ENCODE measurements at regions not wholly inside any gene's neighbourhood (a gene's known extent, or its start where the extent isn't known, plus 50 kb on each side); places are given as distances from the start of the nearest gene placed in this dataset.

GRCh38 chr5:144060598-144060997 is 109.9 kb downstream of the YIPF5 start:
- TF ChIP-seq YY1 (IDR thresholded peaks at IDR 0.05; ENCODE audit: insufficient read depth, insufficient read length) (no peak), SUZ12 (IDR thresholded peaks at IDR 0.05; ENCODE audit: extremely low read depth, insufficient read depth, insufficient read length) (no peak), ZNF274 (IDR thresholded peaks at IDR 0.05; ENCODE audit: low read depth, low read length) (no peak)
- H3K27me3 ChIP-seq (ENCODE audit: insufficient read depth, insufficient read length): no peaks in the 10 kb centered on the region
- no peaks in the 10 kb centered on the region for H3K9me3 ChIP-seq (ENCODE audit: insufficient read depth, low read length)
- H3K9ac ChIP-seq (ENCODE audit: insufficient read length, low read depth): no peak overlapping the region
- H3K4me1 ChIP-seq (ENCODE audit: insufficient read depth, insufficient read length): no peaks in the 10 kb centered on the region
- no peak for DNase-seq (ENCODE audit: low read depth, low spot score)
- no peak overlapping the region for H3K4me3 ChIP-seq (ENCODE audit: insufficient read length, low read depth)
- no peaks in the 10 kb centered on the region for H3K36me3 ChIP-seq (ENCODE audit: insufficient read depth, insufficient read length, low read length)

GRCh38 chr5:144065786-144066185 is 104.7 kb downstream of the YIPF5 start:
- Histone ChIP-seq H3K4me3 (ENCODE audit: insufficient read length, low read depth) (no peak overlapping the region), H3K27me3 (ENCODE audit: insufficient read depth, insufficient read length) (no peaks in the 10 kb centered on the region), H3K9ac (ENCODE audit: insufficient read length, low read depth) (no peak overlapping the region), H3K4me1 (ENCODE audit: insufficient read depth, insufficient read length) (no peaks in the 10 kb centered on the region), H3K9me3 (ENCODE audit: insufficient read depth, low read length) (no peaks in the 10 kb centered on the region), H3K36me3 (ENCODE audit: insufficient read depth, insufficient read length, low read length) (no peaks in the 10 kb centered on the region)
- TF ChIP-seq YY1 (IDR thresholded peaks at IDR 0.05; ENCODE audit: insufficient read depth, insufficient read length): no peak
- no peak for TF ChIP-seq SUZ12 (IDR thresholded peaks at IDR 0.05; ENCODE audit: extremely low read depth, insufficient read depth, insufficient read length)
- TF ChIP-seq ZNF274 (IDR thresholded peaks at IDR 0.05; ENCODE audit: low read depth, low read length): no peak
- no peak for DNase-seq (ENCODE audit: low read depth, low spot score)

- no peaks in the 10 kb centered on the region for H3K4me1 ChIP-seq (ENCODE audit: insufficient read depth, insufficient read length)
- TF ChIP-seq SUZ12 (IDR thresholded peaks at IDR 0.05; ENCODE audit: extremely low read depth, insufficient read depth, insufficient read length): no peak
- no peak for TF ChIP-seq YY1 (IDR thresholded peaks at IDR 0.05; ENCODE audit: insufficient read depth, insufficient read length)
- no peak for TF ChIP-seq ZNF274 (IDR thresholded peaks at IDR 0.05; ENCODE audit: low read depth, low read length)
- H3K9ac ChIP-seq (ENCODE audit: insufficient read length, low read depth): no peak overlapping the region
- DNase-seq (ENCODE audit: low read depth, low spot score): no peak
- H3K9me3 ChIP-seq (ENCODE audit: insufficient read depth, low read length): no peaks in the 10 kb centered on the region
- no peak overlapping the region for H3K4me3 ChIP-seq (ENCODE audit: insufficient read length, low read depth)
- no peaks in the 10 kb centered on the region for H3K36me3 ChIP-seq (ENCODE audit: insufficient read depth, insufficient read length, low read length)
- no peaks in the 10 kb centered on the region for H3K27me3 ChIP-seq (ENCODE audit: insufficient read depth, insufficient read length)
These were observed 97.9 kb downstream of the YIPF5 start for GRCh38 chr5:144072518-144072927.

GRCh38 chr5:144076521-144077083 is 93.9 kb downstream of the YIPF5 start:
- H3K4me3 ChIP-seq (ENCODE audit: insufficient read length, low read depth): no peak overlapping the region
- TF ChIP-seq ZNF274 (IDR thresholded peaks at IDR 0.05; ENCODE audit: low read depth, low read length): no peak
- no peak for TF ChIP-seq SUZ12 (IDR thresholded peaks at IDR 0.05; ENCODE audit: extremely low read depth, insufficient read depth, insufficient read length)
- TF ChIP-seq YY1 (IDR thresholded peaks at IDR 0.05; ENCODE audit: insufficient read depth, insufficient read length): no peak

GRCh38 chr5:144083185-144083584 is 87.3 kb downstream of the YIPF5 start:
- H3K27me3 ChIP-seq (ENCODE audit: insufficient read depth, insufficient read length): no peaks in the 10 kb centered on the region
- no peak overlapping the region for H3K9ac ChIP-seq (ENCODE audit: insufficient read length, low read depth)
- no peak overlapping the region for H3K4me3 ChIP-seq (ENCODE audit: insufficient read length, low read depth)
- H3K9me3 ChIP-seq (ENCODE audit: insufficient read depth, low read length): no peaks in the 10 kb centered on the region
- H3K36me3 ChIP-seq (ENCODE audit: insufficient read depth, insufficient read length, low read length): no peaks in the 10 kb centered on the region
- no peak for TF ChIP-seq YY1 (IDR thresholded peaks at IDR 0.05; ENCODE audit: insufficient read depth, insufficient read length)
- no peak for TF ChIP-seq SUZ12 (IDR thresholded peaks at IDR 0.05; ENCODE audit: extremely low read depth, insufficient read depth, insufficient read length)
- no peak for TF ChIP-seq ZNF274 (IDR thresholded peaks at IDR 0.05; ENCODE audit: low read depth, low read length)
- no peaks in the 10 kb centered on the region for H3K4me1 ChIP-seq (ENCODE audit: insufficient read depth, insufficient read length)
- DNase-seq (ENCODE audit: low read depth, low spot score): no peak

More at GRCh38 chr5:144076521-144077083, 93.9 kb downstream of the YIPF5 start:
- no peaks in the 10 kb centered on the region for H3K4me1 ChIP-seq (ENCODE audit: insufficient read depth, insufficient read length)
- peak; percentile 16 for DNase-seq (ENCODE audit: low read depth, low spot score)
- H3K27me3 ChIP-seq (ENCODE audit: insufficient read depth, insufficient read length): no peaks in the 10 kb centered on the region
- H3K36me3 ChIP-seq (ENCODE audit: insufficient read depth, insufficient read length, low read length): no peaks in the 10 kb centered on the region
- no peaks in the 10 kb centered on the region for H3K9me3 ChIP-seq (ENCODE audit: insufficient read depth, low read length)
- no peak overlapping the region for H3K9ac ChIP-seq (ENCODE audit: insufficient read length, low read depth)

GRCh38 chr5:144084971-144085370 is 85.5 kb downstream of the YIPF5 start:
- no peak for DNase-seq (ENCODE audit: low read depth, low spot score)
- H3K4me3 ChIP-seq (ENCODE audit: insufficient read length, low read depth): no peak overlapping the region
- no peak for TF ChIP-seq YY1 (IDR thresholded peaks at IDR 0.05; ENCODE audit: insufficient read depth, insufficient read length)
- TF ChIP-seq SUZ12 (IDR thresholded peaks at IDR 0.05; ENCODE audit: extremely low read depth, insufficient read depth, insufficient read length): no peak
- TF ChIP-seq ZNF274 (IDR thresholded peaks at IDR 0.05; ENCODE audit: low read depth, low read length): no peak
- H3K9ac ChIP-seq (ENCODE audit: insufficient read length, low read depth): no peak overlapping the region
- H3K27me3 ChIP-seq (ENCODE audit: insufficient read depth, insufficient read length): no peaks in the 10 kb centered on the region
- no peaks in the 10 kb centered on the region for H3K4me1 ChIP-seq (ENCODE audit: insufficient read depth, insufficient read length)
- no peaks in the 10 kb centered on the region for H3K36me3 ChIP-seq (ENCODE audit: insufficient read depth, insufficient read length, low read length)
- no peaks in the 10 kb centered on the region for H3K9me3 ChIP-seq (ENCODE audit: insufficient read depth, low read length)

GRCh38 chr5:144085381-144085780 is 85.1 kb downstream of the YIPF5 start:
- Histone ChIP-seq H3K27me3 (ENCODE audit: insufficient read depth, insufficient read length) (no peaks in the 10 kb centered on the region), H3K9me3 (ENCODE audit: insufficient read depth, low read length) (no peaks in the 10 kb centered on the region), H3K4me1 (ENCODE audit: insufficient read depth, insufficient read length) (no peaks in the 10 kb centered on the region), H3K4me3 (ENCODE audit: insufficient read length, low read depth) (no peak overlapping the region), H3K9ac (ENCODE audit: insufficient read length, low read depth) (no peak overlapping the region), H3K36me3 (ENCODE audit: insufficient read depth, insufficient read length, low read length) (no peaks in the 10 kb centered on the region)
- TF ChIP-seq ZNF274 (IDR thresholded peaks at IDR 0.05; ENCODE audit: low read depth, low read length): no peak
- no peak for TF ChIP-seq YY1 (IDR thresholded peaks at IDR 0.05; ENCODE audit: insufficient read depth, insufficient read length)
- TF ChIP-seq SUZ12 (IDR thresholded peaks at IDR 0.05; ENCODE audit: extremely low read depth, insufficient read depth, insufficient read length): no peak
- DNase-seq (ENCODE audit: low read depth, low spot score): no peak
